HL-60 (cell line): ENCODE measurements at regions not wholly inside any gene's neighbourhood (a gene's known extent, or its start where the extent isn't known, plus 50 kb on each side); places are given as distances from the start of the nearest gene placed in this dataset.

ENCODE experiments used
- DNase-seq, 2 experiments: peaks; one replicate each; pipeline ENCODE4 v3.0.0-alpha.2; 2010 to 2020; ENCODE audit warnings: low read depth in 1 of 2, low spot score in 1 of 2
- H3K27ac ChIP-seq: fragments of 250-450 bp; sonication (Bioruptor Pico); replicated peaks from 2 replicates; pipeline ENCODE4 v1.5.1; 2020; ENCODE audit warnings: mild to moderate bottlenecking, moderate library complexity
- H3K27me3 ChIP-seq: fragments of 250-450 bp; sonication (Bioruptor Pico); 2 replicates; pipeline ENCODE4 v1.5.1; 2021; ENCODE audit warnings: mild to moderate bottlenecking, moderate library complexity; ENCODE audit not compliant: insufficient read depth, poor library complexity, severe bottlenecking
- H3K4me3 ChIP-seq: replicated peaks from 2 replicates; pipeline ENCODE4 v1.5.1; 2011; ENCODE audit warnings: mild to moderate bottlenecking, control low read depth, low read length; ENCODE audit not compliant: insufficient read depth
- CTCF ChIP-seq: IDR thresholded peaks from one replicate; pipeline ENCODE4 v1.5.1; 2011; ENCODE audit warnings: low read length, control low read depth, inconsistent platforms; ENCODE audit not compliant: insufficient read depth
- GABPA ChIP-seq: IDR thresholded peaks from 2 replicates; pipeline ENCODE4 v1.6.1; 2012; ENCODE audit warnings: low read depth
- POLR2AphosphoS5 ChIP-seq: IDR thresholded peaks from 2 replicates; pipeline ENCODE4 v1.6.1; 2012; ENCODE audit warnings: low read depth
- REST ChIP-seq: IDR thresholded peaks from 2 replicates; pipeline ENCODE4 v1.6.1; 2012; ENCODE audit warnings: low read depth; ENCODE audit not compliant: insufficient replicate concordance
- SPI1 ChIP-seq: IDR thresholded peaks from 2 replicates; pipeline ENCODE4 v1.6.1; 2012; ENCODE audit warnings: low read depth, mild to moderate bottlenecking, borderline replicate concordance

- no peak for DNase-seq
- Histone ChIP-seq H3K27me3 (peaks cover 3% of the 10 kb centered on the region), H3K27ac (no peak overlapping the region), H3K4me3 (no peak overlapping the region)
- no peak for TF ChIP-seq GABPA
- TF ChIP-seq REST: no peak
- TF ChIP-seq POLR2AphosphoS5: no peak
- TF ChIP-seq SPI1: no peak
- no peak for TF ChIP-seq CTCF
Observed at GRCh38 chr15:61634837-61635236, 405.7 kb upstream of the RORA start.

- Histone ChIP-seq H3K27me3 (peaks cover 3% of the 10 kb centered on the region), H3K27ac (no peak overlapping the region), H3K4me3 (no peak overlapping the region)
- DNase-seq: no peak
- TF ChIP-seq SPI1 (no peak), CTCF (no peak), POLR2AphosphoS5 (no peak), GABPA (no peak), REST (no peak)
Observed at GRCh38 chr15:61633951-61634350, 404.8 kb upstream of the RORA start.

- no peak overlapping the region for H3K4me3 ChIP-seq
- H3K27me3 ChIP-seq: peaks cover 3% of the 10 kb centered on the region
- TF ChIP-seq SPI1 (no peak), REST (no peak)
- H3K27ac ChIP-seq: no peak overlapping the region
- DNase-seq: no peak
Observed at GRCh38 chr15:61629269-61629668, 400.2 kb upstream of the RORA start.

- Histone ChIP-seq H3K27ac (no peak overlapping the region), H3K4me3 (no peak overlapping the region), H3K27me3 (no peaks in the 10 kb centered on the region)
- TF ChIP-seq POLR2AphosphoS5 (no peak), GABPA (no peak), SPI1 (no peak), CTCF (no peak)
- DNase-seq: no peak
Observed at GRCh38 chr15:61624950-61625349, 395.8 kb upstream of the RORA start.
